Neural progenitor cell (in vitro differentiated cells): ENCODE measurements at regions not wholly inside any gene's neighbourhood (a gene's known extent, or its start where the extent isn't known, plus 50 kb on each side); places are given as distances from the start of the nearest gene placed in this dataset.

ENCODE experiments used
- DNase-seq: peaks from one replicate; pipeline ENCODE4 v3.0.0-alpha.2; 2016; ENCODE audit warnings: low spot score
- H2AFZ ChIP-seq: fragments of 200-600 bp; sonication (generic); replicated peaks from 2 replicates; pipeline ENCODE4 v1.6.1; 2016; ENCODE audit warnings: antibody characterized with exemption
- H3F3A ChIP-seq: fragments of 200-600 bp; sonication (generic); 2 replicates; pipeline ENCODE4 v1.6.1; 2016; ENCODE audit warnings: antibody characterized with exemption, low read depth
- H3K27ac ChIP-seq: fragments of 200-600 bp; sonication (generic); 2 replicates; pipeline ENCODE4 v1.5.1; 2016; ENCODE audit warnings: mild to moderate bottlenecking
- H3K27me3 ChIP-seq: fragments of 200-600 bp; sonication (generic); 2 replicates; pipeline ENCODE4 v1.6.1; 2016; ENCODE audit warnings: mild to moderate bottlenecking, moderate library complexity
- H3K36me3 ChIP-seq: fragments of 200-600 bp; sonication (generic); 2 replicates; pipeline ENCODE4 v1.5.1; 2016
- H3K4me1 ChIP-seq: fragments of 200-600 bp; sonication (generic); 2 replicates; pipeline ENCODE4 v1.6.1; 2016; ENCODE audit warnings: mixed run types
- H3K4me2 ChIP-seq: fragments of 200-600 bp; sonication (generic); 2 replicates; pipeline ENCODE4 v1.6.1; 2016
- H3K4me3 ChIP-seq: fragments of 200-600 bp; sonication (generic); 2 replicates; pipeline ENCODE4 v1.5.1; 2016
- H3K79me2 ChIP-seq: fragments of 200-600 bp; sonication (generic); 2 replicates; pipeline ENCODE4 v1.6.1; 2016; ENCODE audit warnings: low read depth
- H3K9ac ChIP-seq: fragments of 200-600 bp; sonication (generic); 2 replicates; pipeline ENCODE4 v1.6.1; 2016
- H3K9me3 ChIP-seq: fragments of 200-600 bp; sonication (generic); 2 replicates; pipeline ENCODE4 v1.5.1; 2016; ENCODE audit warnings: low read depth
- H4K20me1 ChIP-seq: fragments of 200-600 bp; sonication (generic); 2 replicates; pipeline ENCODE4 v1.6.1; 2016; ENCODE audit warnings: low read depth
- H3K27ac Mint-ChIP-seq: 3 replicates; pipeline ENCODE4 v1.8.0; 2021; ENCODE audit warnings: mixed read lengths
- H3K27me3 Mint-ChIP-seq: 2 replicates; pipeline ENCODE4 v1.8.0; 2022; ENCODE audit warnings: low read depth, mild to moderate bottlenecking, inconsistent platforms, moderate library complexity, mixed read lengths; ENCODE audit not compliant: insufficient read depth
- H3K36me3 Mint-ChIP-seq: 3 replicates; pipeline ENCODE4 v1.8.0; 2021; ENCODE audit warnings: mixed read lengths
- H3K4me1 Mint-ChIP-seq: 3 replicates; pipeline ENCODE4 v1.8.0; 2021; ENCODE audit warnings: mixed read lengths
- H3K4me3 Mint-ChIP-seq: 3 replicates; pipeline ENCODE4 v1.8.0; 2021; ENCODE audit warnings: mild to moderate bottlenecking, moderate library complexity, mixed read lengths
- H3K9me3 Mint-ChIP-seq: 3 replicates; pipeline ENCODE4 v1.8.0; 2020; ENCODE audit warnings: mixed read lengths
- CTCF ChIP-seq: fragments of 200-600 bp; sonication (generic); IDR thresholded peaks from 2 replicates; pipeline ENCODE4 v1.5.1; 2017; ENCODE audit warnings: antibody characterized with exemption, mild to moderate bottlenecking
- EZH2 ChIP-seq: fragments of 200-600 bp; sonication (generic); IDR thresholded peaks from 2 replicates; pipeline ENCODE4 v1.6.1; 2017; ENCODE audit warnings: antibody characterized with exemption, mild to moderate bottlenecking, moderate library complexity
- EZH2phosphoT487 ChIP-seq: fragments of 200-600 bp; sonication (generic); IDR thresholded peaks from 2 replicates; pipeline ENCODE4 v1.6.1; 2017; ENCODE audit warnings: antibody characterized with exemption

DNA sequence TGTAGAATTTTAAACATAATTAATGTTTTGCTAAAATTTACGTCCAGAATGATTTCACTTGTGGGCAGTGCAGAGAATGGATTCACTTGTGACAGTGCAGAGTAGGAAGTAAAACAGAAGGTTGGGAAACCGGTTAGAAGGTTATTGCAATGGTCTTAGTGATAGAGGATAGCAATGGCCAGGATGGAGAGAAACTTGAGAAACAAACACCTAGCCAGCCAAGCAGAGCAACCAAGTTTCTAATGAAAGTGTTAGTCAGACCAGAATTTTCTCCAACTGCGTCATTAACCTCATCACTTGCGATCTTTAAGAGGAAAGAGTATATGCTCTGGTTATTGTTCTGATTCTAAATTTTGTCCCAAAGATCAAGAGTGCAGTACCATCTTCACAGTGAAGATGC lies 50.0 kb upstream of the TBC1D9 start:
- TF ChIP-seq CTCF (no peak), EZH2 (no peak), EZH2phosphoT487 (no peak)
- Mint-ChIP-seq H3K9me3 (no peaks in the 10 kb centered on the region), H3K36me3 (no peaks in the 10 kb centered on the region), H3K4me3 (no peak overlapping the region), H3K27ac (no peak overlapping the region), H3K27me3 (peaks cover 7% of the 10 kb centered on the region), H3K4me1 (peaks cover 2% of the 10 kb centered on the region)
- Histone ChIP-seq H3K4me1 (no peaks in the 10 kb centered on the region), H3K27me3 (peaks cover 1% of the 10 kb centered on the region), H2AFZ (no peak overlapping the region), H3K4me3 (no peak overlapping the region), H3K79me2 (no peaks in the 10 kb centered on the region), H3F3A (no peaks in the 10 kb centered on the region), H3K27ac (no peak overlapping the region), H4K20me1 (no peaks in the 10 kb centered on the region), H3K4me2 (no peak overlapping the region), H3K9me3 (no peaks in the 10 kb centered on the region), H3K36me3 (no peaks in the 10 kb centered on the region), H3K9ac (no peak overlapping the region)
- DNase-seq, result no peak
